ENCODE measurements at regions not wholly inside any gene's neighbourhood (a gene's known extent, or its start where the extent isn't known, plus 50 kb on each side); places are given as distances from the start of the nearest gene placed in this dataset.

- peak; percentile 90 for DNase-seq (ENCODE audit: low read depth)
Observed at GRCh38 chr9:114733816-114734215, 51.8 kb upstream of the TEX48 start.

- DNase-seq (ENCODE audit: low read depth): peak; percentile 47
Observed at GRCh38 chr9:114732823-114733222, 50.8 kb upstream of the TEX48 start.
